Globus pallidus (tissue), 1 donor: ENCODE measurements at regions not wholly inside any gene's neighbourhood (a gene's known extent, or its start where the extent isn't known, plus 50 kb on each side); places are given as distances from the start of the nearest gene placed in this dataset.

ENCODE experiments used
- DNase-seq: peaks from one replicate; pipeline ENCODE4 v3.0.0-alpha.2; 2015; ENCODE audit warnings: low spot score

GRCh38 chr16:51900221-51900780, 646.6 kb downstream of the TOX3 start:
- DNase-seq, result no peak

DNA sequence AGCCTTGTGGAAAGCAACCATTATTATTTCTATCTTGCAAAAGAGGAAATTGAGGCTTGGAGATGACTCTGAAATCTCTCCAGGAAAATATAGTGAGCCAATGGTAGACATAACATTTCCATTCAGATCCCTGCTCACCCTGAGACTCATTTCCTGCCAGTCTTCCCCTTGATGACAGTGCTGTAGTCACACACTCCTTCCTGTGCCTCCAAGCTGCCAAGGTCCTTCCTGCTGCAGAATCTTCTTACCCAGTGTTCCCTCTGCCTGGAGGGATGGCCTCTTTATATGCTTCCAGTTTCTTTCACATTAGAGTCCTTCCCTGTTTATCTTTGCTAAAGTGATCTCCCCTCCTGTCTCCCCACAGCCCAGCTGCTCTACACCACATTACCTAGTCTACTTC, 648.1 kb downstream of the TOX3 start:
- DNase-seq, result no peak

DNA sequence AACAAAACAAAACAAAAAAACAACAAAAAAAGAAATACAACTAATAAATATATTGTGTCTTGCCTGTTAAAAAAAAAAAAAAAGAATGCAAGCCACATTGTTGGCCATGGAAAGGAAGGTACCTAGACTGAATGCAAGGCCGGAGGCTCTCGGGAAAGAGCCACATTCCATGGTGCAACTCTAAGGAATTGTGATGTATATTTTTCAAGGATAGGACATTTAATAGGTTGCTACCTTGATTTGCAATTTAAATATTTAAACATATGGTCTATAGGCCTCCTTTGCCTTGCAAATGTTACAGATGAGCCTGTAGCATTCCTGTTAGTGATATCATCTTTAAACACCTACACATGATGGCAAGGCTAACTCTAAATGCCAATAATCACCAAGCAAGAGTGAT, 650.9 kb downstream of the TOX3 start:
- no peak for DNase-seq

DNA sequence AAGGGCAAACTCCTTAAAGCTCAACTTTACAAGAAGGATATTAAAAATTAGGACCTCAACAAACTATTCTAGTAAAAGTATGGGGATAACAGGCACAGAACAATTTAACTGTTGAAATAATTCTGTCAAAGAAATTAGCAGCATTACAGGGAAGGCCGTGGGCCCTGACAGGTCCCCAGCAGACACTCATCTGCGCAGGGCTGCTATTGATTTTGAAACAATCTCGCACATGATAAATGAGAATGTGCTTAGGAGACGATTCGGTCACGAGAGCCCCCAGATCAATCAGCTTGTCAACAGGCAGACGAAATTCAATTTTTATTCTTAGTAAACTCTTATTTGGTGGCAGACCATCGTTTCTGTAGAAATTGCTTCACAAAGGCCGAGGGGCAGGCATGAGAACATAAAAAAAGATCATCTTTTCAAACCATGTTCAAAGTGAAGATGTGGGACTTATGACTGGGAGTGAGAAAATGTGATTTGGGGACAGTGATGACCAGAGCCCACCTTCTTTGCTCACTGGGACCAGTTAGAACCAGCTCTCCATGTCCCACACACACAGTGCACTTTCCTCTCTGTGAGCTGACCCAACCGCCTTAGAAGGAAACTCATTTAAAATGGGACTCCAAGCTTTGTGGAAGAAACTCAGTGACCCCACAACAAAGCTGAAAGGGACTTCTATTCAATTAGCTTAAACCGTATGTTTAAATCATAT, 654.5 kb downstream of the TOX3 start:
- DNase-seq, result no peak

DNA sequence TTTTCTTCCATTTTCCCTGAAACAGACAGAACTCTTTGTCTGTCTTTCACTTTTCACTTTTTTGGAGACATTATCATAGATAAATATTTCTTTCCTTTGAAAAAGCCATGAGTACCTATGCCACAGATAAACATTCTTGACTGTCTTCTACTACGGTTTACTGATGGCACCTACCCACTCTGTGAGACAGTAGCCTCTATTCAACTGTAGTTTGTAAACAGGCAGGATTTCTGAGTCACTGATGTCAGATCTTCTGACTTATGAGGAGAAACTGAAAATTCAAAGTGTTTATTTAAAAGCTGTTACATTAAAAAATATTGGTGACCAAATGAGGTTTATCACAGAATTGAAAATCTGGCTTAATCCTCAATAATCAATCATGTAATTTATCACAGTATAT, 658.4 kb downstream of the TOX3 start:
- DNase-seq, result no peak

- DNase-seq, result no peak
Measured at GRCh38 chr16:51888016-51888415, 658.9 kb downstream of the TOX3 start.

DNA sequence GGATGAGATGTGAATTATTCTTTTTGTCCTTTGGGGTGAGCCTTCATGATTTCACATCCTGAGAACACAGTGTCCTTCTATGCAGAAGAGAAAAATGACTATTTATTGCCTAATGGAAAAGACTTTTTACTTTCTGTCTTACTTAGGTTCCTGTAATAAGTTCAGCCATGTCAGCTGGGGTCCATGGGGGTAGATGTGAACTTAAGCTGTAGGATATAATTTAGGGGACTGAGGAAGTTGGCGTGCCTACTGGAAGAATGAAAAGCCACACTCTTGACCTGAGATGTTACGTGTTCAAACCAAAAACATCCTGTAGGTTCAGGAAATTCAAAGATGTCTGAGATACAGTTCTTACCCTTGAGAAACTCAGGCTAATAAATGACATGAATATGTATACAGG, 660.5 kb downstream of the TOX3 start:
- DNase-seq, result no peak

DNA sequence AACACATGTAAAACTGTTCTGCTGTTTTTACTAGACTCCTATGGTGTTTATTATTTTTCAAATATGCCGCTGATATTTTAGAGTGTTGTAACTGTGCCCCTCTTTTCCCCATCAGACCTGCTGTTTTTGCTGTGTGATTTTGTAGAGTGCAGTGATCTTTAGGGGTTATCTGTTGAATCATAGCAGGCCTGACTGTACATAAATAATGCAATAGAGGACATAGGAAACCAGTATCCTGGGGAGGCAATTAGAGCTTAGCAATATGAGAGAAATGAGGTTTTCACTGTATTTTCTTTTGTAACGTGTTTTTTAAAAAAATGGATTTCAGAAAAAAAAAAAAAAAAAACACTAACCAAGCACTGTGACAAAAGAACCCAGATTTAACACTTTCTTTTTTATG, 662.2 kb downstream of the TOX3 start:
- no peak for DNase-seq

DNA sequence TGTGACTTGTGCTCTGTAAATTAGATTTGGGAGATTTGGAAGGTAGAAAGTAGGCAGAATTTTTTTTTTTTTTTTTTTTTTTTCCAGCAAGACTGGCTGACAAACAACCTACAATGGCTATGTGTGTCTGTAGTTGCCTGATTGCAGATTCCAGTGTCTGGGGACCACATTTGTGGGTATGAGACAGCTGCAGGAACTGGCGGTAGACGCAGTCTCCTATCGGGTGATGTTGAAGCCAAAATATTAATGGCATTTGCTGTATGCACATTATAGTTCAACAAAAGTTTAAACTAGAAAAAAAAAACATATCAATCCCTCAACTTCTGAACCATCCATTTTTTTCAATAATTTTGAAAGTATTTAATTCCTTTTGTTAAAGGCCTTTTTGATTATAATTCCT, 665.2 kb downstream of the TOX3 start:
- DNase-seq, result no peak

DNA sequence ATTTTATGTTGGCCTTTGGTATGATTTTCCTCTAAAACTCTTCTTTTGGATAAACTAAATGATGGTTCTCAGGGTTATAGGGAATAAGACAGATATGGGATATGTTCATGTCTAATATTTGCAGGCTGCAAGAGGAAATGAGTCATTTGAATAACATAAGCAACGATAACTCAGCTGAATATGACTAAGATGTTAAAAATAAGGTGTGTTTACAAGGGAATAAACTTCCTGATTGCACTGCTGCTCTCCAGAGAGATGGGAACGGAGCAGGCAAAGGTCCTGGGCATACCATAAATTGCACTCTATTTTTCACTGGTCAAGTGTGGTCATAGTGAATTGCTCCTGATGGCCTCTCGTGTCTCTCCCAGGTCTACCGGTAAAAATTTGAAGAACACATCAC, 666.2 kb downstream of the TOX3 start:
- DNase-seq, result no peak

- no peak for DNase-seq
Measured at GRCh38 chr16:51877686-51878085, 669.3 kb downstream of the TOX3 start.

GRCh38 chr16:51876934-51877333, 670.0 kb downstream of the TOX3 start:
- no peak for DNase-seq

GRCh38 chr16:51876601-51876875, 670.4 kb downstream of the TOX3 start:
- no peak for DNase-seq

DNA sequence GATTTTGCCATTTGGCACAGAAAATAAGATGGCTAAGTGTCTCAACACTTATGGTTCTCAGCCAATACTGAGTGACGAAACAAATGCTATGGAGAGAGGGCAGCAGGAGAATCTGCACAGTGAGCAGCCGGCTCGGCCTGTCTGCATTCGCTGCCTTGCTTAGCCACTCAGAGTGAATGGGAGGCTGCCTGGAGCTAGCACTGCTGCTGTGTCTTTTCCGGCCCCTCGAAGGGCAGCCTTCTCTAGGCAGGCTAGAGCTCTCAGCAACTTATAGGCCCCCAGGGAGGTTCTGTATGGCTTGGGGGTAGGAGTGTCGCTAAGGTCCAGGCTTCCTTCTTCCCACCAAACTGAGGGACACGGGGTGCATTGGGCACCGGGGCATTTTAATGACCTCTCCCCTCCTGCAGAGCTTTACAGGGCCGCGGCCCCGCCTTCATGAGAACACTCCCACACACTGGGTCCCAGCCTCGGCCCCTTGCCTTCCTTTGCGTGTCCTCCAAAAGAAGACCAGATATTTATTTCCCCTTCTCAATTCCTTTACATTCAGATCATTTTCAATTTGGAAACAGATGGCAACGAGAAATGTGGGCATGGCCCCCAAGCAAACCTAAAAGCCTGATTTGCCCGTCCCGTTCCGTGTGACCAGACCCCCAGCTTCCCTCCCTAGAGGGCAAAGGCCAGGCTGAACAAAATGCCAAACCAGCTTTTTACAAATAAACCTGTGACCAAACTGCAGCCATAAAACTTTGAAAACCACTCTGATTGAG, 670.9 kb downstream of the TOX3 start:
- no peak for DNase-seq

DNA sequence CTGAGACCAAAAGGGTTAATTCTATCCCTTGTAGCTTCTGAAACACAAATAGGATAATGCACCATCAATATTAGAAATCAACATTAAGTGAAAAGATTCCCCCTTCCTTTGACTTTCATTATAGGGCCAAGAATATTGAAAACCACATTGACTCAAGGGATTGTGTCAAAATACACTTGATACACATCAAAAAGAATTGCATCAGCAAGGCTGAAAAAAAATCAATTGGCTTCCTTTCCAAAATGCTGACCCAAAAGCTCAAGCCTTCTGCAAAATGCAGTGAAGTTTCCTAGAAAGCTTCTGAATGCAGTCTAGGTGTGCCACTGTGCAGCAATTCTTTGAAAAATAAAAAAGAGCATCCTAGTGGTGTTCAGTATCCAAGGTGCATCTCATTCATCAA, 674.4 kb downstream of the TOX3 start:
- DNase-seq, result no peak

DNA sequence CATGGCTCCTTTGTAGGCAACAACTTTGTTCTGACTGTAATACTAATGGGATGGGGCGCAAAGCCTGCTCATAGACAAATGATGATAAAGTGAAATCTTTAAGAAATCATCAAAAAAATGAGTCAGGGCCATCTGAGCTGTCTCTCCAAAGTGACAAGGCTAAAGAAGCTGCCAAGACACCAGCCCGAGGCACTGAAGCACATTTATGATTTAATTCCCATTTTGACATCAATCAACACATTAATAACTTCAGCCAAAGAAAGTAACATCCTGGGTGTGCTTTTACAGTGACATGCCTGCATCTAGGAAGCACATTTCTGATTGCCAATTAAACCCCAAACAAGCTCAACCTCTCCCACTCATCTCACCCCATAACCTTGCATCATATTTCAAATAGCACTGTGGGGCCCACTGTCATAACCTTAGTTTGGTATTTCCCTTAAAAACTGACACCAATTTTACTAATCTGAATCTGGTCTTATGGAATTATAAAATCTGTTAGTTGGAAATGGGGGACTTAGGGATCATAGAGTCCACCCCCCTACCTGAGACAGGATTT, 676.6 kb downstream of the TOX3 start:
- DNase-seq, result no peak

DNA sequence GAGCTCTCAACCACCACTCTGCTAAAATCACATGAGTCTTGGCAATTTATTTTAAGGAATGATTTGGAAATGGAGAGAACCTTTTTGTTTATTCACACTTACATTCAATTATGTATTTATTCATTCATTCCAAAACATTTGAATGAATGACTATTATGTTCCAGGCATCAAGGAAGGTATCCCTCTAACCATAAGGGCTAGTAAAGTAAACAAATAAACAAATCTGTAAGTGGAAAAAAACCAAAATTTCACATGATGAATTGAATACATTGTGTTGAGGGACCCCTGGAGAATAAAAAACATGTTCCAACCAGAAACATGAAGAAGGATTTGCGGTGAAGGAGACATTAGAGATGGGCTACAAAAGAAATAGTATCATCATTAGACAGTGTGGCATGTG, 677.8 kb downstream of the TOX3 start:
- no peak for DNase-seq

GRCh38 chr16:51868631-51869030, 678.3 kb downstream of the TOX3 start:
- DNase-seq, result no peak

- no peak for DNase-seq
Measured at GRCh38 chr16:51867386-51868065, 679.4 kb downstream of the TOX3 start.

DNA sequence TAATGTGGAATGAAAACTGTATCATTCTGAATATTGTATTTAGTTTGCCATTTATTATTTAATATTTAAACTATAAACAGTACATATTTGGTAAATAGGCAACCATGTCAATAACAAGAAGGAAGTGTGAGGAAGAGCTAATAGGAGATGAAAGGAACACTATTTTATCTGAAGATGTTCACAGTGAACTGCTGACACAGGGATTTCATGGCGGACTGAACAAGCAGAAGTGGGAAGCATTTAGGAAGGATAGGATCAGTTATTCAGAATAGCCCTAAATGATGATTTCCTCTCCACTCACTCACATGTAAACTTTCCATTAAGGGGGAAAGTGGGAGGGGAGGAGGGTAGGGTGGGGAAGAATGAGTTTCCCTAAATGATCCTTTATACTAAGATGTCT, 682.4 kb downstream of the TOX3 start:
- DNase-seq, result no peak

- no peak for DNase-seq
Measured at GRCh38 chr16:51854401-51854951, 692.5 kb downstream of the TOX3 start.

- DNase-seq, result no peak
Measured at GRCh38 chr16:51853586-51853985, 693.4 kb downstream of the TOX3 start.

DNA sequence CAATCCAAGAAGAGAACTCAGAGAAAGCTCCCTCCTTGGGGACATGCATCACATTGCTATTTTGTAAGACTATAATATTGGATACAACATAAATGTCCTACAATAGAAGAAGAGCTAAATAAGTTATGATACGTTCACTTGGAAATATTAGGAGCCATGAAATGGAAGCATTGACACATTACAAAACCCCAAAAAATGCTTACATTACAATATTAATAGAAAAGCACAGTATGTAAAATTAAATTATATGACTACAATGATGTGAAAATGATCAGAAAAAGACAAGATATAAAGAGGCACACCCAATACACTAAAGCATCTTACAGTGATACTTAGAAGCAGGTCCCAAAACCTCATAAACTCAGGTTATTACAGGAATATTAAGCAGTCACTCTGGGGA, 694.1 kb downstream of the TOX3 start:
- DNase-seq, result no peak
